Muscle of arm (tissue), 1 donor: ENCODE measurements at regions not wholly inside any gene's neighbourhood (a gene's known extent, or its start where the extent isn't known, plus 50 kb on each side); places are given as distances from the start of the nearest gene placed in this dataset.
A peak's percentile ranks its signal among the peaks of the same experiment; 100 is the strongest.
"Not testable (repeated sequence)": the region's sequence is repeated elsewhere in the genome, so short reads cannot be mapped to it uniquely, and the experiment has no call there.

Source experiments
- DNase-seq: peaks from one replicate; pipeline ENCODE4 v3.0.0-alpha.2; 2013

DNA sequence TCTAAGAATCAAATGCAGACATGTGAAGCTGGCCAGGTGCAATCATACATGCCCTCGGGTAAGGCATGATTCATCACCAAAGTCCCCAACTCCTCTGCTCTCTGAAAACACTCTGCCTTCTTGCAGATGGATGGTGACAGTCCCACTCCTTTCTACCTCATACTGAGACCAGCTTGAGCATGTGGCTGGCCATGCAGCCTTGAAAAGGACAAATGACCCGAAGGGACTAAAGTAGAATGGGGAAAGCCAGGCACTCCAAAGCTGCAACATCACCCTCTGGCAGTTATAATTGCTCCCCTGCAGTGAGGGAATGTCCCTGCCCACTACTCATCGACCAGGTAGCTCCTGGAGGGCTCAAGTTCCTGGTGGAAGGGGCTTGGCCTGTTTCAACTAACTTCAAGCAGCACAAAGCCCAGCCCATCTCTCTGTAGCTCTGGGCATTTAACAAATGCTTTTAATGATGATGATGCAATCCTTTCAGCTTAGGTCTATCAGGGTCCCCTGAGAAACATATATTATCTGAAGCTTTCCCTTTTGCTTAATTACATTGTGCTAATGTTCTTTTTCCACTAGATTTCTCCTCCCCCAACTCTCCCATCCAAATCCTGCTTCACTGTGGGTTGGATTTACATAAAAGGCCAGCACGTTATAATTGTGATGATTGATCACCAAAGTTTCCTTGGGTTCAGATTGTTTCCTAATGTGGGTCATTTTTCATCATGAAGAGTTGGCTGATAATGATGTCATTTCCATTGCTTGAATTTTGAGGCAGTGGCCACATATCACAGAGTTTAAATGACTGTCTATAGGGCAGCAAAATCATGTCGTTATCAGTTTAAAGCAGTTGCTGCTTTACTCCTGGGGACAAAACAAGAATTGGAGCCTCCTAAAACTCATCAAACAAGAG is 436.5 kb upstream of the SLC30A5 start:
- DNase-seq, result no peak

DNA sequence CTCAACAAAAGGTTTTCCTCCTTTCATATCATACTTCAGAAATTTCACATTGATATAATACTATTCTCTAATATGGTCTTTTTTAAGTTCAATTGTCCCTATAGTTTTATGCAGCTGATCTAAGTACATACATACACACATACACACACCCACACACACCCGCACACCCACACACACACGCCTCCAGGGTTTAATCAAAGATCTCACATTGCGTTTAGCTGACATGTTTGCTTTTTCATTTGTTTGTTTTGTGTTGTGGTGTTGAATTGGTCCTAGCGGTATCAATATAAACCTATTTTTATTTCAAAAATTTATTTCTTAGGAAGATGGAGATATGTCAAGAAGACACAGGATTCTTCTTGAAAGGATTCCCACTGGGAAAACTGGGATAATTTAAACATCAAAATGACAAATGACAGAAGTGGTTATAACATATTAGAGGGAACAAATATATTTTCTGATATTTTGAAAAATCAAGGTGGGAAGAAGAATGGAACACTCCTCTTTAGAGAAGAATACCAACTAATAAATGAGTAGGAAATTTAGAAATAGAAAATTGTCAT is 434.9 kb upstream of the SLC30A5 start:
- DNase-seq, result no peak

DNA sequence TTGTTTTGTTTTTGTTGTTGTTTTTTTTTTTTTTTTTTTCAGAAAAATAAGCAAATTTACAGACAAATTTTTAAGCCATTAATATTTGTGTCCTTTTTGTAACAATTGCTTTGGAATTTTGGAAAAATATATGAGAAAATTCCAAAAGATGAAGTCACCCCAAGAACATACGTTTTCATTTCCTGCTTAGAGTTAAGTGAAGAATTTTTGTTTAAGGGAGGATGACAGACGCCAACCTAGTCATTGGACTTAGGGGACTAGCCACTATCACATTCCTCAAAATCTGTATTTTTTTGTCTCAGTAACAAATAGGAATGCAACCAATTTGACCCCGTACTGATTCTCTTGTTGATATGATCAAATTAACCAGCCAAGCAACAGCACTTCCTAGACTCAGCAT is 433.9 kb upstream of the SLC30A5 start:
- no peak for DNase-seq

DNA sequence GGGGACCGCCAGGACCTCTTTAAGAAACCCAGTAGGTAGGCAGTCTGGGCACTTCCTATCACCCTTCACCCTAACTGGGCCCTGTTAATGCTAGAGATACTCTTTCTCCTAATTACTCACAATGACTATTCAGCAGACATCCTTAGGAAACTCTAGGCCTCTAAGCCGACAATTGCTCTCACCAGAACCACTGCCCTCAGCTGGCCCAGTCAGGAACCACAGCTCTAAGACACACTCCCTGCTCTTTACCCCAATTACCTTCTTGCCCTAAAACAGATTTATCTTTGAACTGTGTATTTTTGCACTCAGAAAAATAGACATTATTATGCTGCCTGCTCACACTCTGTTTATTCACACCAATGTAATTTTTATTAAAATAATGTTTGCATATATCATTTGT is 432.6 kb upstream of the SLC30A5 start:
- DNase-seq, result no peak

DNA sequence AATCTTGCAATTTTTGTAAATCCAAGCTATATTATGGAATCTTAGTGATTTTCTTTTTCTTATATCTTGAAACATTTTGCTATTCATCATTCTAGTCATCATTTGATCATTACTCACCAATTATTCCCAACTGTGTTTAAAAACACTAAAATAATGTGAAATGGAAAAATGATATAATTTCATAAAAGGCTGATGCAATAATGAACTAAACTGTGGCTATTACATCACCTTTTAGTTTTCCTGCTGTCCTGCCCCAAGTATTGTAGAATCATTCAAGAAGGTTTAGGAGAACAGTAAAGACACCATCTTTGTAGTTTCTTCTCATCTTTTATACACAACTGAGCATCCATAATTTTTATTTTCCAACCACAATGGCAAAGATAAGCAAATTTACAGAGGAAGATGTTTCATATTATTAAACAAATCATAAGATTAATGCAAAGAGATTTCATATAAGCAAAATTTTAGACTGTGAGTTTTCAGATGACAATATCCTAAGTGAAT is 431.0 kb upstream of the SLC30A5 start:
- DNase-seq, result no peak

DNA sequence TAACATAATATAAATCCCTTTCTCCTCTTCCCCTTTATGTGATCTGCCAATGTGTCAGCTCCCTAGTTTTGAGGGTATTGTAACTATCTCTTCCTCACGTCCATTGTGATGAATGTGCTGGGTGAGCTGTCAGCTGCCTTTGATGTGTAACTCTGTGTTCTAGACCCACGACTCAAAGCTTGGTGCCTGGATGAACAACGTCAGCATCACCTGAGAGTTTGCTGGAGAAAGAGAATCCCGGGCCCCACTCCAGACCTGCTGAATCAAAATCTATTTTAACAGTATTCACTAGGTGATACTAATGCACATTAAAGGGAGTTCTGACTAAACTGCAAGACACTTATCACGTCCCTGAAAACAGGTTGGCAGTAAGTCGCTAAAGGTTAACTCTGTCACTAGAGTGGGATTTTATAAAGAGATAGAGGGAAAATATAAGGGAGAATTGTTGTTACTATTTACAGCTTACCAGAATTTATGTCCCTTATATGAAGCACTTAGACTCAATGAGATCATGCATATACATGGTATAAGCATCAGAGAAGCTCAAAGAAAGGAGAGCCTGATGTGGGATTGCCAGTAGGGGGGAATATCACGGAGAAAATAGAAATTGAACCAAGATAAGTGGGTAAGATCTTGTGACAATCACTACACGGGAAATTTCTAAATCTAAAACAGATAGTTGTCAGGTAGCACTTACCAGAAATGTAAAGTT is 423.8 kb upstream of the SLC30A5 start:
- DNase-seq, result no peak

DNA sequence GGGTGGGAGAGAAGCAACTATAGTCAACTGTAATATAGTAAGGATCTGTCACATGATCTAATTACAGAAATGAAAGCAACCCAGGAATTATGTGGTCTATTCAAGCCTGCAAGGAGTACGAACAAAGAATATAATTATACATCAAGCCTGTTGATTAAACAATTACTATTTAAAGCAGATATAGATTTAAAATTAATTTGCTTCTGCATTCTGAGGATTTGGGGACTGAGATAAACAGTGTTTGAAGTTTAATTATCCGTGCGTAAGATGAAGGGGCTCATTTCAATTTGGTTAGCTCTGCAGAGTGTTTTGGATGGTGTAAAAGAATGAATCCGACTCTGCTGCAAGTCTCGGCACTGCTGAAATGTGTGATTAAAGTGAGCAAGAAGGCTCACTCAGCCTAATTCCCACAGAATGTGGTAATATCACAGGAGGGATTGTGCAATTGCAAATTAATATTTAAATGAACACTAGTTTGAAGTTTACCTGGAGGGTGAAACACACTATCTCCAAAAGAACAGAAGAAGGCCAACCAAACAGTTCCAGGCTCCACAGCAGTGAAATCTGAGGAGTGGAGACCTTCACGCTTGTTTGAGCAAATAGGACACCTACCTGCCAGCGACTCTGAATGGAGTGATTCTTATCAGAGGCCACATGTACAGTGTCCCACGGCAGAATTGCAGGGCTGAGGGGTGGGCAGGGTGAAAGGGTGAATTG is 420.6 kb upstream of the SLC30A5 start:
- DNase-seq, result no peak

DNA sequence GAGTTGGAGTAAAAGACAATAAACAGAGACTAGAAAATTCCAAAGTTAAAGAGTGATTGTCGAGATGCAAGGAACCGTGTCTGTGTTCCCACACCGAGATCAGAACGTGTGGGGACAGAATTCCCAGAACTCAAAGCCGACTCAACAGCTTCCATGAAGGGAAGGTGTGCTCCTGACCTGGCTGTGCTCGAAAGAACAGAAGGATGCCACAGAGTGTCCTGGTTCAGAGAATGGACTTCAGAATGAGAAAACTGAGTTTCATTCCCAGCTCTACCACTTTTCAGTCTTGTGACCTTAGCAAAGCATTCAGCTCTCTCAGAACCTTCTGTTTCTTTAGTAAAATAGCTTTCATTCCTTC is 420.0 kb upstream of the SLC30A5 start:
- DNase-seq, result no peak

DNA sequence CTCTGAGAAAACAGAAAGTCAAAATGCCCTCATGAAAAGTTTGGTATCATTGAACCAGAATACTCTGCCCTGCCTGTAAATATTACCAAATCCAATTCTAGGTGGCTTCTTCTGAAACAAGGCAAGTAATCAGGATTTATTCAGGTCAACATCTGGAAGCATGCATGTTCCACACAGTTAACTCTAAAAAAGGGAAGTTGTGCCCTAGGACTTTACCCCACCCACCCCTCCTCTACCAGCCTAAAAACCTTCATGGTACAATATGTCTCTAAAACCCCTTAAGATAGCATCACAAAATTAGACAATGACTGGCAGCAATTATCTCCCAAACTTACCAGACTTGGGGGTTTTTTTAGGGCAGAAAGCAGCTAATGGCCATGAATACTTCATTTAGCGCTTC is 414.8 kb upstream of the SLC30A5 start:
- no peak for DNase-seq

DNA sequence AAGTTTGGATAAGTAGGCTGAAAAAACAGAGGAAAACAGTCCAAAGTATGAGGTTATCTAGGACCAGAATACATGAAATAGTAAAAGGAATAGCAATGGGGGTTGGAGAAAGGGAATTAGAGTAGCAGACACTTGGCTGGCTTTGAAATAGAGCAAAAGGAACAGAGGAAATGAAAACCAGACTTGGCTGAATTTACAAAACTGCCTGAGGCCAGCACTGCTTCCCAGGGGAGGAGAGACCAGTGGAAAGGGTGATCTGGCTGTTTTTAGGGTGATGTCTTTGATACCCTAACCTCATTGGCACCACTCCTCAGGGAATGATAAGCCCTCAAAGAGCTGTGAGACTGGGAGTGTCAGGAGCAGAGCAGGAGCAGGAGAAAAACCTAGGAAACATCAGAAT is 413.4 kb upstream of the SLC30A5 start:
- peak; percentile 35 for DNase-seq

DNA sequence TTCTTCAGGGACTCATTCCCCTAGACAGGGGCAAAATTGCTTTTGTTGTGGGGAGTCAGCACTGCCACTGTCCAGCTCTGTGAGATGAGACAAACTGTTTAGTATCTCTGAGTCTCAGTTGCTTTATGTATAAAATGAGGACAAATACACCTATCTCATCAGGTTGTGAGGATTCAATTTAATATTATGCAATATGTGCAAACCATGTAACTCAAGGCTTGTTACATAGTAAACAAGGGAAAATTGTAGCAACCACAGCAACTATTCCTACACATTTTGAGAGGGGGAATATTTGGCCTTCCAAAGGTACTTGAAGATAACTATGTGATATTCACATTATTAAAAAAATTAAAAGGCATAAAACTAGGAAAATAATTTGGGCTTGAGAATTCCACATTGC is 411.9 kb upstream of the SLC30A5 start:
- no peak for DNase-seq

DNA sequence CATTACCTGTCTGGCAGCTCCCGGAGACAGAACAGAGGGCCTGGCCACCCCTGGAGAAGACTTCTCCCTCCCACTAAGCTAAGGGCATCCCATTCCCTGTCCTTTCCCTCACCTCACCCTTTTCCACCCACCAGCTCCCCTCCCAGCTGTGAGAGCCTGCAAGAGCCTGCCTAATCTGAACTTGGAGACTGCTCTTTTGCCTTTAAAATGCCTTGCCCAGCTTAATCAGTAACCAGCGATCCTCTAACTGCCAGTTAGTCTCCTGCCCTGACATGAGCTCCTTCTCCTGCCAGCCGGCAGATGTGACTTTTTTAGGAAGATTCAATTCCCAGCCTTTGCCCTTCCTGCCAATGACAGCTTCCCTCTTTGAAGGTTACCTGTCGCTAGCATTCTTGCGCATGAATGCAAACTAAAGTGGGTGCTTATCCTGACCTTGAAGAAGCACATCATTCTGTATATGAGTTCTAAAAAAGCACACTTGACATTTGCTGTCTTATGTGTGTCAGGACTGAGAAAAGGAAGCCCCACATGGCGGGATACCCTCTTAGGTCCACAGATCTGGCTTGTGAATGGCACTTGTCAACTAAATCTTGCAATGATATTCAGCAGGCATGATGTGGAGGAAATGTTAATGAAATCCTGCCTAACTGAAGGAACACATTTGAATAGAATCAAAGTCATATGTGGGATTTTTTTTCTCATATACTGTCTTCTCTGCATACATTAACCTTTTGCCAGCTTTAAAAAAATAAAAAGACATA is 411.2 kb upstream of the SLC30A5 start:
- DNase-seq, result no peak

DNA sequence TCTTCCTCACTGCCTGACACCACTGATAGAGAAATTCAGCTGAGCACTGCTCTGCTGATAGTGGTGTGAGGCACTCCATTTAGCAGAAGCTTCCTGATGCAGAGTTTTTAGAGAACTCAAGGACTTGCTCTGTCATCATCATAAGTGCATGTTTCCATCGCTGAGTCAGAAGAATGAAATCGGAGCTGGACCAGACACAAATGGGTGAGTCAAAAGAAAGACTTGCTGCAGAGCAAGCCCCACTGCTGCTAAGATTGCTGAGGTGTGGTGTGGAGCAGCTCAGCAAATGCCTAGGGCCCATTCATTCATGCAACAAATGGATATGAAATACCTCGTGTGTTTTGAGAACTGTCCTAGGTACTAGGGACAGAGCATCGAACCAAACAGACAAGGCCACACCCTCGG is 410.2 kb upstream of the SLC30A5 start:
- DNase-seq, result no peak

DNA sequence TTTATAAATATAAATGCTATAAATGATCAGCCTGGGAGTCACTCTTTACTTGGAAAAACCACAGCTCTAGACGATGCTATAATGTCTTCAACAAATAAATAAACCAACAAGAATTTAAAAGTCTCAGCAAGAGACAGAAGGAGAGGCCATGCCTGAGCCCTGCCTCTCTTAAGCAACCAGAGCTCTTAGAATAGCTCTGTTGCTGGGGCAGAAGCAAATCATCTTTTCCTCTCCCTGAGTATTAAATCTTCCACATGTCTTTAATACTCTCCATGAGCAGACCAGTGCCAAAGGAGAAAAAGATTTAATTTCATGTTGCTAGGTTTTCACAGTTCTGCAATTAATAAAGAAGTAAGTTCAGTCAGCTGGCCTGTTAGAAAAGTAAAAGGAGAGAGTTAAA is 408.0 kb upstream of the SLC30A5 start:
- no peak for DNase-seq

DNA sequence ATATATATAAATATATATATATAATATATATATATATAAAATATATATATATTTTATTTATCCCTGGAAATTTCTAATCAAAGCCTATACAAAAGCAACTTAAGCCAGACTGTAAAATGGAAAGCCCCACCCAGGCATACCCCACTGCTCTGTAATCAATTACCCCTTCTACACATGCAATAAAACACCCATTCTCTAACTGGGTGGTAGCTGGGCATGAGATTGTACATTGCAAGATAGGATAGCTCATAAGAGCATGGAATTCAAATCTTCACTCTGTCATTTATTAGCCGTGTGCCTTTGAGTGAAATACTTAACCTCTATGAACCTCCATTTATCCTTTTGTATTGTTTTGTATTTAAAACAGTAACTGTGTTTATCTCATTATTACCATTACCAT is 405.3 kb upstream of the SLC30A5 start:
- DNase-seq, result no peak

DNA sequence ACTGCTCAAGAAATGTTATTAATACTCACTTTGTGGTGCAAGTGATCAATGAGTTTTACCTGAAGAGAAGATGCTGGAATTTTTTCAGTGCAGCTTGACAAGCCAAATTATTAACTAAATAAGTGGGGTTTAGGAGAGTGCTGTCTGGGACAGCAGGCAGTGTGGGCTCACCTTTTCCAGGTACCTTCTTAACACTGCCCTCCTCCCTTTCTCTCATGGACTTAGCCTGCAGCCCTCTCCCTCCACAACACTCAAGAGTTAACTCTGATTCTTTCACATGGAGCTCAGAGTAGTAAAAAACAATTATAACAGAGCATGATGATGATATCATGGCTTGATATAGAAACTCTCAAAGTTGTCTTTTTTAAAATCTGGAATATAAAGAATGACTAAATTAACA is 404.8 kb upstream of the SLC30A5 start:
- DNase-seq, result no peak

DNA sequence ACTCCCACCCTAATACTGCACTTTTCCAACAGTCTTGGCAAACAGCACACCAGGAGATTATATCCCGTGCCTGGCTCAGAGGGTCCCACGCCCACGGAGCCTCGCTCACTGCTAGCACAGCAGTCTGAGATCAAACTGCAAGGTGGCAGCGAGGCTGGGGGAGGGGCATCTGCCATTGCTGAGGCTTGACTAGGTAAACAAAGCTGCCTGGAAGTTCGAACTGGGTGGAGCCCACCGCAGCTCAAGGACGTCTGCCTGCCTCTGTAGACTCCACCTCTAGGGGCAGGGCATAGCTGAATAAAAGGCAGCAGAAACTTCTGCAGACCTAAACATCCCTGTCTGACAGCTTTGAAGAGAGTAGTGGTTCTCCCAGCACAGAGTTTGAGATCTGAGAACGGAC is 401.9 kb upstream of the SLC30A5 start:
- DNase-seq, result not testable (repeated sequence)

DNA sequence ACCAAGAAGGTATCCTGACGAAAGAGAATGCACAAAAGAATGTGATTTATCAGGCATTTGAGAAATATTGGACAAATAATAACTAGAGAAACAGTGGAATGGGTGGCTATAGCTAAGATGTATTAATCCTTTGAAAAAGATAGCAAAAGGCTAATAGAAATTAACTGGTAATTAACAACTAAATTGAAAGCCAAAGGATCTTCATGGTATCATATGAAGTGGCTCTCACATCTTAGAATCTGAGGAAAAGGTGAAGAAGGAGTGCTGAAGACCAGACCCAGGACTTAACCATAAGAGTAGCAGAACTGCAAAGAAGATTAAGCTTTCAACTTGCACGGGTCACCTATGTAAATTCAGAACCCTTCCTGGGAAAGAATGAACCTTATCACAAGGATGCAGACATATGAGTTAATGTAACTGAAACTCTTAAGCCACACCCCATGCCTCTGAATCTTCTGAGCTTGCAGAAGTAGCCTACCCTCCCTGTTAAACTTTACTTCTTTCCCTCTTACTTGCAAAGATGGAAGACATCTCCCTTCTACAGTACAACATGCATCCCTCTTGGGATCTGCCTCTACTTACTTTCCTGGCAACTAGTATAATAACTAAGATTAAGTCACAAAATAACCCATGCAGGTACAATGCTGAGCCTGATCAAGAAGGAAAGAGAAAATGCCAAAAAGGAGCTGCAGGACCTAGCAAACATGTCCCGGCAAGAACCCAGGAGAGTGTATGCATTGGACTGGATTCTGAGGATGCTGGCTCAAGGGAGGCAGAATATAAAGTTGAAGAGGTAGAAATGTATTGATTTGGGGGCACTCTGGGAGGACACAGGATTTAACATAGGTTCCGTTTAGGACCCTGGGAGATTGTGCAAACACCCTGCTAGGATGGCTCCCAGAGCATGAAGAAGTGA is 395.5 kb upstream of the SLC30A5 start:
- no peak for DNase-seq

DNA sequence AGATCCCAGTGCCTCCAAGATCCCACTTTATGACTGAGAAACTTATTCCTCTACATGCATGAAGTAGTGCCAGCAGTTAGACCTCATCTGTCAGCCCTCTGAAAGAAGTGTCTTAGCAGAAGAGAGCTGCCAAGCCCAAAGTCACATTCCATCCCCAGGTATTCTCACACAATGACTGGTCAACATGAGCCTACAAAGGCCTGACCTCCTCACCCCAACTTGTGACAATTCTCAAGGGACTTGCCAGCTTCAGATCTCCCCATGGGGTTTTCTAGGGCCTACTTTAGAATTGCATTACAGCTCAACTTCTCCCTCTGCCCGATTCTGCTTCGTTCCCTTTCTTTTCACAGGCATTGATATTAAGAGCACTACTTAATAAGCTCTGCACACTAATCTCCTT is 393.8 kb upstream of the SLC30A5 start:
- DNase-seq, result no peak

DNA sequence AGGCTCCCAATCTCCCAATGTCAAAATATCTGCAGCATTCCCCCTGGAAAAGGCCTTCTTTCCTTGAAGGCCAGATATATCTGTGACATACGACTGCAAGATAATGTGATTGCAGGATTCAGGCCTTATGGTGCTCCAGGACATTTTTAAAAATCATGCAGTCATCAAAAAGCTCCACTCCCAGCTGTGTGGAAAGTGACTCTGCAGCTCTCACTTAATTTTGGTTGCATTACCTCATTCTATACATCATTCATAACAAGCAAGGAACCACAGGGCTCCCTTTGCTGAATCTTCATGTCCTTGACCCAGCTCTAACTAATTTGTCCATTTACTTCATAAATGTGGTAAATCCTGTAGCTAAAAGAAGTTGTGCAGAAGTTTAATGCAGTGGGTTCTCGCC is 386.2 kb upstream of the SLC30A5 start:
- DNase-seq, result no peak
